Stimulated activated CD4-positive, alpha-beta T cell treated with anti-CD3 and anti-CD28 coated beads, TNF-alpha, amount 100 ng/mL, for 24 hours (primary cell): ENCODE measurements at regions not wholly inside any gene's neighbourhood (a gene's known extent, or its start where the extent isn't known, plus 50 kb on each side); places are given as distances from the start of the nearest gene placed in this dataset.

Experiments
- DNase-seq, 3 experiments: peaks; one replicate each; pipeline ENCODE4 v3.0.0-alpha.2; 2020; ENCODE audit warnings: low read depth in 3 of 3

DNA sequence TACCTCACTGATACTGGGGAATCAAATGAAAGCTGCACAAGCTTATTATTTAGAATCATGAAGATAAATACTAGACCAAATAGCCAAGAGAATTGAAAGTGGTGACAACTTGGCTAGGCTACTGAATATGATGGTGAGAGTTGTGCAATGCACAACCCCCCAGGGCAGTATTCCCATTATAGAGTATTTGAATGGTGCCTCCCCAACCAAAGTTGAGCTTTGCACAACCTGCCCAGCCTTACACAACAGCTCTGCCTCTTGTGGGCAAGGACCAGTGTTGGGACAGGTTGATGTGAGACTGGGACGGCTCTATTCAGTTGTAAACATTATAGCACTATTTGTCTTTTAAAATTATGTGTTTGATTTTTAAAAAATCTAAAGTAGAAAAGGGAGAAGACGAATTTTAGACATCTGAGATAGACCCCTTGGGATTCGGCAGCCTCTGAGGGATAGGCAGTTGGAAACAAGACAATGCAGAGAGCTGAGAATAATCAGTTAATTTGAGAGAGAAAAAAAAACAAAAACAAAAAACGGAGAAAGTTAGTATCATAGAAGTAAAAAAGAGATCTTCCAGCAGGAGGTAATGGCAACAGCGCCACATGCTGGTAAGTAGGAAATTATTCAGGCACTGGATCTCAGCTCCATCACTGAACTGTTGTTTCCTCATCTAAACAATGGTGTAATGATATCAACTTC is 91.0 kb upstream of the KCNA3 start:
- peak in 2 of 3 experiments; percentile 25 to 27 for DNase-seq

DNA sequence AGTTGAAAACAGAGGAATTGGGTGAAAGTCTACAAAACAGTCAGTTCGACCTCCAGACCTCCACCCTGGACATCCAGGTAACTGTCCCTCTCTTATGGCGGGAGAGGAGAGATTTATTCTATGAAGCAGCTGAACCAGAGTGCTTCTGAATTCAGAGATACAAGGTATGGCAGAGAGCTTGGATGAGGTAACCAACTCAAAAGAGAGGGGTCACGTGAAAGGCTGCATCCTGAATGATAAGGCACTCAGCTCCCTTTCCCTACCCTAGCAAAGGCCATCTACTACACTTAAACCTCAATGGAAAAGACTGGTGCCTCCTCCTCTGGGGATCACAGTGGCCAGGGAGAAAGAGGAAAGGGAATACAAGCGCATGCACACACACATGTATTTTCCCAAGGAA is 88.4 kb upstream of the KCNA3 start:
- no peak for DNase-seq

DNA sequence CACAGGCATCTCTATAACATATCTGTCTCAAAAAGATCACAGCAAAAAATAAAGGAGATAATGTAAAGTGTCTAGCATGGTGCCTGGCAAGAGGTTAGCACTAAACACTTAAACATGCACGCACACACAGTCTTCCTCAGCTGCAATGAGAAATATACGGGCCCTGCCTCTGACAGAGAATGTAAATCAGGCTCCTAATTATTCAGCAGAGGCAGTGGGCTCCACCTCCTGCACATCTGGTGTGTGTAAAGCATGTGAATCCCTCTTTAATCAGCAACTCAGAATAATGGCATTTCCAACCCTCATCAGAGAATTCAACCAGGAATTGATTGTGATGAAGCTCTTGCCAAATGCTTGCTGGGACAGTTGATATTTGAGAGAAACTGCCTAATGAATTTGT is 85.6 kb upstream of the KCNA3 start:
- DNase-seq: no peak

DNA sequence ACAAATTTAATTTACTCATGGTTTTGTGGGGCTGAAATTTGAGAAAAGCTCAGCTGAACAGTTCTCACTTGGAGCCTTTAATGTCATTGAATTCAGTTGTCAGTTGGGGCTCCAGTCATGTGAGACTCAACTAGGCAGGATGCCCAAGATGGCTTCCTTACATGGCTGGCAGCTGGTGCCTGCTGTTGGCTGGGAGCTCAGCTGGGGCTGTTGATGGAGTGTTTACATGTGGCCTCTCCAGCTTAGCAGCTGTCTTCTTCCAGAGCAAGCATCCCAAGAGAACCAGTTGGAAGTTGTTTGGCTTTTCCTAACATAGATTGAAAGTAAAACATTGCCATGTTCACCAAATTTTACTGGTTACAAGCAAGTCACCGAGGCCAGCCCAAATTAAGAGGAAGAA is 81.8 kb upstream of the KCNA3 start:
- no peak for DNase-seq

DNA sequence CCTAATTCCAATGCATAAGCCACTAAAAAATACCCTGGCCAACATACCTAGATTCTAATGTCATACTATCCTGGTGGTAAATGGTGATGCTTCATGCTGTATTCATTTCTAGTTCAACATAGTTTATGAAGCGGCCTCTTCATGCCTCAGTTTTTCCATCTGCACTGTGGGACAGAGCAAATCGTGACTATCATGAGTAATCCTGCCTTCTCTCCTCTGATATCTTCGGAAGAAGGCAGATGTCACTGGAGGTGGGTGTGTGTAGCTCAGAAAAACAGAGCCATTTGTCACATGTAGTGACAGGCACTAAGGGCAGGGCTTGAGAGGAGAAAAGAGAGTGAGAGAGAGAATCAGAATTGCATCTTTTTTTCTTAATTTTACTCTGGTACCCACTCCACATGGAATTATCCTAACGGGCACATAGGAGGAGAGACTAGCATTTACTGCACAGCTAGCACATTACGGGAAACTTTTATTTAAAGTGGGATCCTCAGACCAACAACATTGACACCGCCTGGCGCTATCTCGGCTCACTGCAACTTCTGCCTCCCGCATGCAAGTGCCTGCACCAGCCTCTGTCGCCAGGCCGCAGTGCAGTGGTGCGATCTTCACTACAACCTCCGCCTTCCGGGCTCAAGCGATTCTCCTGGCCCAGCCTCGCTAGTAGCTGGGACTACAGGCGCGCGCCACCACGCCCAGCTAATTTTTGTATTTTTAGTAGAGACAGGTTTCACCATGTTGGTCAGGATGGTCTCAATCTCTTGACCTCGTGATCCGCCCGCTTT is 78.4 kb upstream of the KCNA3 start:
- no peak for DNase-seq

DNA sequence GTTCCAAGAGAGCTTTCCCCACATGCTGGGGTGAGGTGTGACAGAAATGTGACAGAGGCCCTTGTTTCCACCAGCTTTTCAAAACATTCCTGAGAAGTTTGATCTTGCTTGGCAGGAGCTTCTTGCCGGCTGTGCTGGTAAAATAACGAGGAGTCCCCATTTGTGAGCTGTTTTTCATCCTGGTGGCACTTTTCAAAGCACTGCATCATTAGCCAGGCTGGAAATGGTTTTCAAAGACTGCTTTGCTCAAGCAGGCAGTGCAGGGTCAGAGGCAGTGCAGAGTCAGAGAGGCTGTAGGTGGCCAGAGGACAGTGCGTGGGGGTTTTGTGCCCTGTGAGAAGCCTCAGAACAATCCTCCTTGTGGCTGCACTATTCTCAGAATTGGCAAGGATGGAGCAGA is 75.8 kb upstream of the KCNA3 start:
- DNase-seq: no peak

DNA sequence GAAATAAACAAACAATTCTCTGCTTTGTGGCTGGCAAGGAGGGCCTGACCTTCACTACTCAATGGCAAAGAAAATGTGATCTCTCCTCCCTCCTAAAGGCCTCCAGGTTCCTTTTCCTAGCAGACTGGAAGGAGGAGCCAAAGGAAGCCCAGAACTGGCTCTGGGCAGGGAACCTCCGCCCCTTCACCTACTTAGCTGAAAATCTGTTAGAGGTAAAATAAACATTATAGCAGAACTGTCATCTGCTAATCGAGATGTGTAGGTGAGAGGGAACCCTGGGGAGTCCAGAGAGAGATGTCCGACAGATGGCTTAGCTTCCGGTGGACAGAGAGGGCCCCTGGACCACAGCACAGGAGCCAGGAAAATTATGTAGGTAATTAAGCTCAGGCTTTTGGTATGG is 75.2 kb upstream of the KCNA3 start:
- no peak for DNase-seq

DNA sequence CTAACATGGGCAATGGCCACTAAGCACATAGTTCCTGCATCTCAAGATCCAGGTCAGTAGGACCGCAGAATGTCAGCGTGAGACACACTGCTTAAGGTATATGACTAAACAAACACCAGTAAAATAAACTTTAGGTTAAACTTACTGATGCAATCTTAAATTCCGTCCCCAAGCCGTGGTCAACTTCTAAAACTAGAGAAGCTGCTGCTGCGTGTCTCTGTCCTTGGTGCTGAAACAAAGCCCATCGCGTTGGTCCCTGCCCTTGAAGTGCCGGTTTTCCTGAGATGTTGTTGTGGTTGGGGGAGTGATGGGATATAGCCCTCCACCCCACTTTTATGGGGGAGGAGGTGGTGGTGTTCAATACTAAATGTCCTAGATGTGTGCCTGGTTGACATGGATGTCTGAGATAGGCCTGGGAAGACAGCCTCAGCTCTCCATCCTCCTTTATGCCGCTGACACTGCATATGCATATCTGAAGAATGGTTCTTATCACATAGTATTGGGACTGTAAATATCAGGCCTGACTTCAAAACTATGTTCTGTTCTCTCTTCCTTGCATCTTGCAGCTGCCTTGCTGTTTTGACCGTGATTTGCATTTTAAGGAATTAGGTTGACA is 72.0 kb upstream of the KCNA3 start:
- DNase-seq: peak; percentile 9 to 37 (median 17)

DNA sequence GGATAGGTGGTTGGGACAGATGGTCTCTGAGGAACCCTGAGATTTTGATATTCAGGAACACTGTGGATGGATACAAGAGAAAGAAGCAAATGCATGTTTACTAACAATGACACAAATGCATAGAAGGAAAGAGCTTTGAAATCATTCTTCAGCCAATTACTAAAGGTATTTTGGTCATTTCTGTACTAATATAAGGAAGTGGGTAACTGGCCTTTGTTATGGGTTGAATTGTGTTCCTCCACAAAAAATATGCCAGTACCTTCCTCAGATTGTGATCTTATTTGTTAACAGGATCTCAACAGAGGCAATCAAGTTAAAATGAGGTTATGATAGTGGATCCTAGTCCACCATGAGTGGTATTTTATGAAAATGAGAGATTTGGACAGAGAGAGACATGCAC is 68.7 kb upstream of the KCNA3 start:
- DNase-seq: no peak

DNA sequence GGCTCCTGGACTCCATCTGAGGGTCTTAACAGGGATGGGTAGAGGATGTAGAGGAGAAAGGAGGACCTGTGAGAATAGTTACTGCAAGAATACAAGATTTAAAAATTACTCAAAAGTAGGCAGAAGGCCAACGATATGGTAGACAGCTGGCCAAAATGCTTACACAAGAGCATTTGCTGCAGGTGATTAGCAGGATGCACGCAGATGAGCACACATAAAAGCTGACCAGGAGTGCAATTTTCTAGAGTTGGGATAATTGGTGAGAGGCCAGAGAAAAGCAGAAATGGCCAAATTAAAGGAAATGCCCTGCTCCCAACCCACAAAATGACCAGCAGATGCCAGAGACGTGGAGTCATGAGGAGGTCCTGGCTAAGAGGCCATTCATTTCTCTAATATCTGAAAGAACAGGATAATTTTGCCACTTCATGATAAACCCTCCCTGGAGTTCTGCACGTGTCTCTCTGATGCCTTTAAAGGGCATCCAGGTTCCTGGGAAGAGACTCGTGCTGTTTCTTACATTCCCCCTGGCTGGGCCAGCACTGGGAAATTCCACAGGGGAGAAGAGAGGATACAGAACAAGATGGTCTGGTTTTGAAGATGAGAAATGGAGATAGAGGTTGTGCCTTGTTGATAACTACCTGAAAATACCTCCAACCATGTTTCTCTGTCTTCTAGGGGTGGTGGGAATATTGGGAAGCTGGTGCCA is 62.3 kb upstream of the KCNA3 start:
- DNase-seq: no peak

DNA sequence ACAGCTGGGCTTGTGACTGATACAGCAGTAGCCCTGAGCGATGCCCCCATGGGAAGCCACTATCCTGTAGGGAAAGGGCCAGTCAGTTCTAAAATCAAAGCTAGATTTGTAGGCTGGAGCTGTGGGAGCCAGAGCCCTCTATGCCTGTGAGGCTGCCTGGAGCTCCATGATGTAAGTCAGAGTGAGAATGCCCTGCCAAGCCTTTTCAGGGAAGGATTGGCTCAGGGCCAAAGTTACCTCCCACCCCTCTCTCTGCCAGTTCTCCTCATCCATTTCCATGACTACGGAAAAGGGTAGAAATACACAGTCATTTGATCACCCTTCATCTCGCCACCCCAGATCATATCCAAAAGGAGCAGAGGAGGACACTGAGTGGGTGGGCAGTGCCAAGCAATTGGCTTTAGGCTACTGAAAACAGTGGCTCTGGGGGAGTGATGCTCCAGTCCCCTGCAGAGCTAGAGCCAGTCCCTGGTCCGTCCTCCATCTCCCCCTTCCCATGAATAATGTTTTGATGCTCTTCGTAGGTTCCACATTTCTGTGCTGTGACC is 59.5 kb upstream of the KCNA3 start:
- DNase-seq: no peak

DNA sequence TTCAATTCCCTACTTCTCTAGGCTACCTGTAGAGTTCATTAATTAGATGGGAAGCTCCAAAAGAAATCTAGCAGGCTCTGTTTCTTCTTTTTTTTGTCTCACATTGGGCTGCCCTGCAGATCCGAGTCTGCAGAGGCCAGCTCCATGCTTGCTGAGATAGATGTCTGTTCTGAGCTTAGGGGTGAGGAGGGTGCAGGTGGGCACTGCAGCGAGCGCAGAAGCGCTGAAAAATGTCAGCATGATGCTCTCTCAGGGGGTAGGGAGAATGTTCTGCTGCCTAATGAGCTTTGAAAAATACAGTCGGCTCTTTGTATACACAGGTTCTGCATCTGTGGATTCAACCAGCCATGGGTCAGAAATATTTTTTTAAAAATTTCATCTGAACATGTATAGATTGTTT is 56.8 kb upstream of the KCNA3 start:
- DNase-seq: no peak

DNA sequence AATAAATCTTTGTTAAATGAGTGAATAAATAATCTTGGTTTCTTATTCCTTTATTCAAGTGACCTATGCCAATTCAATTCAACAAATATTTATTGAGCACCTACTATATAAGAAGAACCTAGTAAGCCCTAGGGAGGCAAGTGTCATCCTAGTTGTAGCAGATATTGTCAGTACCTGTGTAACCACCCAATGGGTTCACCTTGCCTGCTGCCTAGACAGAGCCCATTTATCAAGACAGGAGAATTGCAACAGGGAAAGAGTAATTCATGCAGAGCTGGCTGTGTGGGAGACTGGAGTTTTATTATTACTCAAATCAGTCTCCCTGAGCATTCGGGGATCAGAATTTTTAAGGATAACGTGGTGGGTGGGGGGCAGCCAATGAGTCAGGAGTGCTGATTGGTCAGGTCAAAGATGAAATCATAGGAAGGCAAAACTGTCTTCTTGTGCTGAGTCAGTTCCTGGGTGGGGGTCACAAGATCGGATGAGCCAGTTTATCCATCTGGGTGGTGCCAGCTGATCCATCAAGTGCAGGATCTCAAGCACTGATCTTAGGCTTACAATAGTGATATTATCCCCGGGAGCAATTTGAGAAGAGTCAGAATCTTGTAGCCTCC is 53.8 kb upstream of the KCNA3 start:
- DNase-seq: no peak

DNA sequence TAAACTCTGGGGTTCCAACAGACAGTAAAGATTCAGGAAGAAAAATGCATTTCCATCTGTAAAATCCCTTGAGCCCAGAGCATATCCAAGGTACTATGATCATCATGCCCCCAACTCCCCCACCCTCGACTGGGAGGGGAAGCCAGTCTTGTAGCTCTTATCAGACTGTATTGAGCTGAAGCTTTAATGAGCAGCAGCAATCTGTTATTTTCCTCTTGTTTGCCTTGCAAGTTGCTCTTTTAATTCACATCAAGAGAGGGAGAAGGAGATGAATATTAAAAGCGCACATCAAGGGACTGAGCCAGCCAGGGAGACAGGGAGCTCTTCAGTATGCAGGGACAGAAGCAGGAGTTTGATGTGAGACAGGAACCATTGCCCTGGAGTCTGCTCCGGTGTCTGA is 52.5 kb upstream of the KCNA3 start:
- DNase-seq: no peak

DNA sequence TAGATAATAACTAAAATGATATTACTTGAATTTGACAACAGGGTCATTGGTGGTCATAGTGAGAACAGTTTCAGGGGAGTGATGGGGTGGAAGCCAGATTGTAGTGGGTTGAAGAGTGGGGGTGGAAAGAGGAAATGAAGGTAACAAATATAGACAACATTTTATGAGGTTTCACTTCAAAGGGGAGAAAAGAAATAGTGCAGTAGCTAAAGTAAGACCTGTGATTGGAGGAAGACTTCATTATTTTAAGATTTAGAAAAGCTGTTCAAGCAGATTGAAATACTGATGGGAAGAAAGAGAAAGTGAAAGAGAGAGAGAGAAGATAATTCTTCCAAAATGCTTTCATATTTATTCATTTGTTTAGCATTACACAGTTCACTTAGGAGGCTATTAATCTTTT is 52.0 kb upstream of the KCNA3 start:
- DNase-seq: no peak
